Astrocyte (in vitro differentiated cells and primary cell): ENCODE measurements at regions not wholly inside any gene's neighbourhood (a gene's known extent, or its start where the extent isn't known, plus 50 kb on each side); places are given as distances from the start of the nearest gene placed in this dataset.

Experiments used
- EZH2 ChIP-seq: IDR thresholded peaks from 2 replicates; pipeline ENCODE4 v1.6.1; 2012; ENCODE audit warnings: mild to moderate bottlenecking, low read length, inconsistent platforms; ENCODE audit not compliant: insufficient read depth
- TF ChIP-seq, protein P1 (sequence below): IDR thresholded peaks from 2 replicates; pipeline ENCODE4 v1.5.1; 2011; ENCODE audit warnings: low read depth, mild to moderate bottlenecking, inconsistent platforms, low read length, moderate library complexity; ENCODE audit not compliant: insufficient read depth

DNA sequence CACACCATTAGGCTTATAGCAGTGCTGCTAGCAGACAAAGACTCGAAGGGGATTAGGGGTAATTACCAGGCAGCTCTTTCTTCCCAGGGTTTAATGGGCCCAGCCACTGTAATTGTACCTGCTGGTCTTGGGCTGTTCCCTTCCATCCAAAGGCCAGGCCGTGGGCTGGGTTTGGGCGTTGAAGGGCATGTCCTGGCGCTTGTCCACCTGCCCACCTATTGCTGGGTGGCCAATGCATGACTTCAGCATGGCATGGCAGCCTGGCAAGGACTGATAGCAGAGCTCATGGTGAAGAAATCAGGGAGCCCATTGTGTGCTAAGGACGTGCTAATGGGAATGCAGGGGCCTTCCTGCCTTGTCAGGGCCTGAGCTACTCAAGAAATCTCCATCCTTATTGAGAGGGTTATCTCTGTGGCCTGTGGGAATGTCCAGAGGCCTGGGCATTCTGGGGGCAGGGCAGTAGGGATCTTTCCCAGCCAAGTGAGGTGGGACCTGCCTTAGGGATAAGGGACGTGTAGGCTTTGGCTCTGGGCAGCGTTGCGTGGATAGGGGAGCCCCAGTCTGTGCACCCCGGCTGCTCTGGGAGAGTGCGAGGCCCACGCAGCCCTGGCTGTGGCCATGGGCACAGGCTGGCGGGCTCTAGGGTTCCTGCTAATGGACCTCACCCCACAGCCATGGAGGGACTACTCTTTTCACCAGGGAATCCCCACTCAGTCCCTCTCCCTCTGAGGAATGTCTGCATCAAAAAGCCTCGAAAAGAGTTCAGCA lies 116.1 kb upstream of the PITX1 start:
- TF ChIP-seq, protein P1, sequence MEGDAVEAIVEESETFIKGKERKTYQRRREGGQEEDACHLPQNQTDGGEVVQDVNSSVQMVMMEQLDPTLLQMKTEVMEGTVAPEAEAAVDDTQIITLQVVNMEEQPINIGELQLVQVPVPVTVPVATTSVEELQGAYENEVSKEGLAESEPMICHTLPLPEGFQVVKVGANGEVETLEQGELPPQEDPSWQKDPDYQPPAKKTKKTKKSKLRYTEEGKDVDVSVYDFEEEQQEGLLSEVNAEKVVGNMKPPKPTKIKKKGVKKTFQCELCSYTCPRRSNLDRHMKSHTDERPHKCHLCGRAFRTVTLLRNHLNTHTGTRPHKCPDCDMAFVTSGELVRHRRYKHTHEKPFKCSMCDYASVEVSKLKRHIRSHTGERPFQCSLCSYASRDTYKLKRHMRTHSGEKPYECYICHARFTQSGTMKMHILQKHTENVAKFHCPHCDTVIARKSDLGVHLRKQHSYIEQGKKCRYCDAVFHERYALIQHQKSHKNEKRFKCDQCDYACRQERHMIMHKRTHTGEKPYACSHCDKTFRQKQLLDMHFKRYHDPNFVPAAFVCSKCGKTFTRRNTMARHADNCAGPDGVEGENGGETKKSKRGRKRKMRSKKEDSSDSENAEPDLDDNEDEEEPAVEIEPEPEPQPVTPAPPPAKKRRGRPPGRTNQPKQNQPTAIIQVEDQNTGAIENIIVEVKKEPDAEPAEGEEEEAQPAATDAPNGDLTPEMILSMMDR = no peak
- no peak for TF ChIP-seq EZH2
